ENCODE measurements at regions not wholly inside any gene's neighbourhood (a gene's known extent, or its start where the extent isn't known, plus 50 kb on each side); places are given as distances from the start of the nearest gene placed in this dataset.
"Not testable (repeated sequence)": the region's sequence is repeated elsewhere in the genome, so short reads cannot be mapped to it uniquely, and the experiment has no call there.

DNA sequence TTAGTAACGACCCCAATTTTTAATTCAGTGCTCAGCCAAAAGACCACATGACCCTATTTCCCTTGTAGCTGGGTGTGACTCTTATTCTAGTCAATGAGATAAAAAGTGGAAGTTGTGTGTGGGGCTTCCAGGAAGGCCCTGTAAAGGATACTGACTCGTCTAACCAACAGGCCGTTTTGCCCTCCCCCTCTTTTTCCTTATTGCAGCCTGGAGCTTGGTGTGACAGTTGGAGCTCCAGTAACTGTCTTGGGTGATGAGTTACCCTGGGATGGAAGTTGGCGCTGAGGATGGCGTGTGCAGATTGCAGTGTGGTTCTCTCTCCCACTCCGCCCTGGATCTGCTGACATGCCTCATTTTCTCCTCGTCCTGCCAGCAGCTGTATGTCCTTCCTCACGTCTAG, 209.3 kb upstream of the PROK2 start:
- ATAC-seq (replicated peaks; ENCODE audit: extremely low read depth, poor library complexity, severe bottlenecking) (no peak), DNase-seq (ENCODE audit: low spot score in 2 of 2) (no peak)
- H3K4me1 Mint-ChIP-seq = no peaks in the 10 kb centered on the region
- no peak overlapping the region for H3K27ac Mint-ChIP-seq (ENCODE audit: low read depth)
- H3K9me3 Mint-ChIP-seq = no peaks in the 10 kb centered on the region
- H3K27me3 Mint-ChIP-seq = peaks cover 17% of the 10 kb centered on the region
- H3K4me3 Mint-ChIP-seq = no peak overlapping the region
- no peaks in the 10 kb centered on the region for H3K36me3 Mint-ChIP-seq (ENCODE audit: insufficient read depth)

GRCh38 chr3:71991681-71992080, 206.7 kb upstream of the PROK2 start:
- no peaks in the 10 kb centered on the region for H3K9me3 Mint-ChIP-seq
- no peak overlapping the region for H3K27ac Mint-ChIP-seq (ENCODE audit: low read depth)
- ATAC-seq (replicated peaks; ENCODE audit: extremely low read depth, poor library complexity, severe bottlenecking) (no peak), DNase-seq (ENCODE audit: low spot score in 2 of 2) (no peak)
- H3K36me3 Mint-ChIP-seq (ENCODE audit: insufficient read depth) = no peaks in the 10 kb centered on the region
- H3K27me3 Mint-ChIP-seq = peaks cover 17% of the 10 kb centered on the region
- H3K4me3 Mint-ChIP-seq = no peak overlapping the region
- no peaks in the 10 kb centered on the region for H3K4me1 Mint-ChIP-seq

DNA sequence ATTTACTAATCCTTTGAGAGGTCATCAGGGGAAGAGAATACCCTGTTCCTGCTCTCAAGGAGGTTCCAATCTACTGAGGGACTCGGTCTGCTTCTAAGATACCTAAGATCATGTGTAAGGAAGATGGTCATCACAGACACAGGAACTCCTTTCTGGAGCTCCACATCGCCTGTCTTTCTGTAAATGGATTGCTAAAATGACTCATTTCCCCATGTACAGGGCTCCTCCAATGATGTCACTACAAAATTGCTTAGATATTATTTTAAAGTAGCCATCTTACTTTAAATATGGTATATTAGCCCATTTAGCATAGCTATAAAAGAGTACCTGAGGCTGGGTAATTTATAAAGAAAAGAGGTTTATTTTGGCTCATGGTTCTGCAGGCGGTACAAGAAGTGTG, 206.1 kb upstream of the PROK2 start:
- Mint-ChIP-seq H3K4me1 (no peaks in the 10 kb centered on the region), H3K4me3 (no peak overlapping the region), H3K27ac (ENCODE audit: low read depth) (no peak overlapping the region), H3K9me3 (no peaks in the 10 kb centered on the region), H3K27me3 (peaks cover 17% of the 10 kb centered on the region), H3K36me3 (ENCODE audit: insufficient read depth) (no peaks in the 10 kb centered on the region)
- ATAC-seq (replicated peaks; ENCODE audit: extremely low read depth, poor library complexity, severe bottlenecking) = no peak
- DNase-seq (ENCODE audit: low spot score in 2 of 2) = no peak

DNA sequence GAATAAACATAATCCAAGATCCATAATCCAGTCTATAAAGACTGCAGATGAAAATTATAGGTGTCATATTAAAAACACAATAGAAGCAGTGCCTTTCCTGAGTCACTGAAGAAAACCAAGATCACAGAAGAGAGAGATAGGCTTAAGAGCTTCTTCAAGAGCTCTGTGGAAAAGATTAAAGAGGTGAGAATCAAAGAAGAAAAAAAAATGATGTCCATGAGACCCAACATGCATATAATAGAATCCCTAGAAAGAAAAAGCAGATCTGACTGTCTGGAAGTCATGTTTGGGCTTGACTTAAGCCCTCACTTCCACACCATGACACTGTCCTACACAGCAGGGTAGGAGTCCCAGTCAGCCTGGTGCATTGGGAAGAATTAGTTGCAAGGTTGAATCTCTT, 205.6 kb upstream of the PROK2 start:
- H3K27ac Mint-ChIP-seq (ENCODE audit: low read depth) = no peak overlapping the region
- ATAC-seq (replicated peaks; ENCODE audit: extremely low read depth, poor library complexity, severe bottlenecking) = no peak
- H3K4me1 Mint-ChIP-seq = peaks cover under 1% of the 10 kb centered on the region
- H3K9me3 Mint-ChIP-seq = no peaks in the 10 kb centered on the region
- H3K36me3 Mint-ChIP-seq (ENCODE audit: insufficient read depth) = no peaks in the 10 kb centered on the region
- peaks cover 17% of the 10 kb centered on the region for H3K27me3 Mint-ChIP-seq
- H3K4me3 Mint-ChIP-seq = no peak overlapping the region
- DNase-seq (ENCODE audit: low spot score in 2 of 2) = no peak

GRCh38 chr3:71989165-71989564, 204.2 kb upstream of the PROK2 start:
- no peak for DNase-seq (ENCODE audit: low spot score in 2 of 2)
- Mint-ChIP-seq H3K9me3 (no peaks in the 10 kb centered on the region), H3K27ac (ENCODE audit: low read depth) (no peak overlapping the region), H3K27me3 (peaks cover 10% of the 10 kb centered on the region), H3K4me1 (peaks cover 8% of the 10 kb centered on the region), H3K4me3 (no peak overlapping the region), H3K36me3 (ENCODE audit: insufficient read depth) (no peaks in the 10 kb centered on the region)
- ATAC-seq (replicated peaks; ENCODE audit: extremely low read depth, poor library complexity, severe bottlenecking) = no peak

DNA sequence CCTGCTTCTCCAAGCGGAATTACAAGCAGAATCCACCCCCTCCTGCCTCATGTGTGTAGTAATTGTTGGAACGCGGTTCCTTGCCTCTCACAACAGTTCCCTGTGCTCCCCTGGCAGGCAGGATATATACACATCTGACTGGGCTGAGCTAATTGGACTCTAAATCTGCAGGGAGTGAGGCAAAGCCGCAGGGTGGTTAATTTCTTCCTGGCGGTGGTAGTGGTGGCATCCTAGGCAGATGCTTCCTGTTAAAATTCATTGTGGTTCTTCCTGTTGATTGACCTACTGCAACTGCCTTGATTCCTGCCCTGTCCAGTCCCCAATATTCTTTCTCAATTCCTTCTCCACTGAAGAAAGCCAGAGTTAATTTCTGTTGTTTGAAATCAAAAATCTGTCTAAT, 202.9 kb upstream of the PROK2 start:
- H3K36me3 Mint-ChIP-seq (ENCODE audit: insufficient read depth) = no peaks in the 10 kb centered on the region
- DNase-seq (ENCODE audit: low spot score in 2 of 2) (no peak), ATAC-seq (replicated peaks; ENCODE audit: extremely low read depth, poor library complexity, severe bottlenecking) (no peak)
- peaks cover 8% of the 10 kb centered on the region for H3K4me1 Mint-ChIP-seq
- no peaks in the 10 kb centered on the region for H3K9me3 Mint-ChIP-seq
- H3K27me3 Mint-ChIP-seq = peaks cover 9% of the 10 kb centered on the region
- H3K27ac Mint-ChIP-seq (ENCODE audit: low read depth) = no peak overlapping the region
- H3K4me3 Mint-ChIP-seq = no peak overlapping the region

DNA sequence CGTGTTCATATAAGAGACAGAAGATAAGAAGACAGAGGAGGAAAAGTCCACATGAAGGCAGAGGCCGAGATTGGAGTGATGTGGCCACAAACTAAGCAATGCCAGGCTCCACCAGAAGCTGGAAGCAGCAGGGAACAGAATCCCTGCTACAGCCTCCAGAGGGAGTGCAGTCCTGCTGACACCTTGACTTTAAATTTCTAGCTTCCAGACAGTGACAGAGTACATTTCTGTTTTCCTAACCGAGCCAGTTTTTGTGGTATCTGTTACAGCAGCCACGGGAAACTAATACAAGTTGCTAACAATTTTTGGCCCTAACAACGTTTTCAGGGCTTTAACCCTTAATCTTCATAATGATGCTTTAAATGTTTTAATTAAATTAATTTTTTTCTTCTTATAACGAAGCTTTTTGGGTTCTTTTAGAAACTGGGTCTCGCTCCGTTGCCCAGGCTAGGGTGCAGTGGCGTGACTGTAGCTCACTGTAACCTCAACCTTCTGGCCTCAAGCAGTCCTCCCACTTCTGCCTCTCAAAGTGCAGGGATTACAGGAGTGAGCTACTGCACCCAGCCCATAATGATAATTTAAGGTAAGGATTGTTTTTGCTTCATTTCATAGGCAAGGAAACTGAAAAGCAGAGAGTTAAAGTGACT, 202.3 kb upstream of the PROK2 start:
- no peak overlapping the region for H3K27ac Mint-ChIP-seq (ENCODE audit: low read depth)
- H3K9me3 Mint-ChIP-seq = no peaks in the 10 kb centered on the region
- H3K36me3 Mint-ChIP-seq (ENCODE audit: insufficient read depth) = no peaks in the 10 kb centered on the region
- H3K4me1 Mint-ChIP-seq = peaks cover 8% of the 10 kb centered on the region
- no peak overlapping the region for H3K4me3 Mint-ChIP-seq
- no peak for DNase-seq (ENCODE audit: low spot score in 2 of 2)
- ATAC-seq (replicated peaks; ENCODE audit: extremely low read depth, poor library complexity, severe bottlenecking) = no peak
- peaks cover 9% of the 10 kb centered on the region for H3K27me3 Mint-ChIP-seq

- ATAC-seq (replicated peaks; ENCODE audit: extremely low read depth, poor library complexity, severe bottlenecking) = no peak
- H3K36me3 Mint-ChIP-seq (ENCODE audit: insufficient read depth) = no peaks in the 10 kb centered on the region
- no peak overlapping the region for H3K27ac Mint-ChIP-seq (ENCODE audit: low read depth)
- peaks cover 9% of the 10 kb centered on the region for H3K27me3 Mint-ChIP-seq
- no peak for DNase-seq (ENCODE audit: low spot score in 2 of 2)
- H3K4me3 Mint-ChIP-seq = no peak overlapping the region
- H3K9me3 Mint-ChIP-seq = no peaks in the 10 kb centered on the region
- peaks cover 8% of the 10 kb centered on the region for H3K4me1 Mint-ChIP-seq
These were observed 201.7 kb upstream of the PROK2 start for GRCh38 chr3:71986606-71987005.

DNA sequence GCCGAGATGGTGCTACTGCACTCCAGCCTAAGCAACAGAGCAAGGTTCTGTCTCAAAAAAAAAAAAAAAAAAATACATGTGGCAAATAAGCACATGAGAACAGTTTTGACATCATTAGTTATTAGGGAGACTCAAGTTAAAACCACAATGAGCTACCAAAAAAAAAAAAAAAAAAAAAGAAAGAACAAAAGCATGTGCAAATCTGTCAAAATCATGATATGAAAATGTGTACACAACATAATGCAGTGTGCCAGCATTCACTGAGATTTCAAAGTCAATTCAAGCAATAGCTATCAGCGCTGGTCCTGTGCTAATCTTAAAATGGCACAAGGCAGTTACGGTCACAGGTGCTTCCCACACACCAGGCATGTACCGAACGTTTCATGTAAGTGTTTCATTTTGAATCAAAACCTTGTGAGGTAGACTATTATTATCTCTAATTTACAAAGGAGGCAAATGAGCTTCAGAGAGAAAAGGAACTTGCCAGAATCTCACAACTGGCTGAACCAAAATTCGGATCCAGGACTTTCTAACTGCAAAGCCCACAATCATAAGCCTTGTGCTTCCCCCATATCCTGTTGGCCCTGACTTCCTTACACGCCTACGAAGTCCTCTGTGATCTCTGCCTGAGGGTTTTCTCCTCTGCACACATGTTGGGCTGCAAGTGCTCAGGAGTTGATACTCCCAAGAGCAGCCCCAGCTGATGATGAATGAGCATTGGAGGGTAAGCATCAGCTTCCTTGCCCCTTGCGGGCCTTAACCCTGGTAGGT, 200.1 kb upstream of the PROK2 start:
- ATAC-seq (replicated peaks; ENCODE audit: extremely low read depth, poor library complexity, severe bottlenecking) (peak; percentile 19), DNase-seq (ENCODE audit: low spot score in 2 of 2) (no peak)
- Mint-ChIP-seq H3K4me1 (peaks cover 8% of the 10 kb centered on the region), H3K27me3 (peaks cover 21% of the 10 kb centered on the region), H3K27ac (ENCODE audit: low read depth) (no peak overlapping the region), H3K36me3 (ENCODE audit: insufficient read depth) (no peaks in the 10 kb centered on the region), H3K4me3 (peak overlapping the region; percentile 27), H3K9me3 (no peaks in the 10 kb centered on the region)

DNA sequence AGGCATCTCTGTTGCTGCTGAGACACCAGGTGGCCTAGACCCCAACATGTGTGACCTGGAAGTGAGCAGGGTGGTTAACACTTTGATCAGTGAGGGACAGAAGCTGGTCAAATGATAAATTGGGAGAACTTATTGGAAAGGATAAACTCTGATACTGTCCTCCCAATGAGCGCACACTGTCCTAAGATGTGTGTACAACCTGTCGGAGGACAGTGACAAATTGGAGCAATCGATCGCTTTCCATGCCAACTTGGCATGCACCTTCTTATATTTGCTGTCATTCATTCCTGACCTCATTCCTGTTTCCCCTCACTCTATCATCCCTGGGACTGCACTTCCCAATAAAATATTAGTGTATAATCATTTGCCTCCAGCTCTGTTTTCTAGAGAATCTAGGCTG, 198.7 kb upstream of the PROK2 start:
- Mint-ChIP-seq H3K9me3 (no peaks in the 10 kb centered on the region), H3K36me3 (ENCODE audit: insufficient read depth) (no peaks in the 10 kb centered on the region), H3K27me3 (peaks cover 30% of the 10 kb centered on the region), H3K4me1 (peaks cover 8% of the 10 kb centered on the region), H3K4me3 (no peak overlapping the region), H3K27ac (ENCODE audit: low read depth) (no peak overlapping the region)
- DNase-seq (ENCODE audit: low spot score in 2 of 2) (no peak), ATAC-seq (replicated peaks; ENCODE audit: extremely low read depth, poor library complexity, severe bottlenecking) (no peak)

- peaks cover 17% of the 10 kb centered on the region for H3K4me1 Mint-ChIP-seq
- not testable (repeated sequence) for H3K36me3 Mint-ChIP-seq (ENCODE audit: insufficient read depth); ATAC-seq (replicated peaks; ENCODE audit: extremely low read depth, poor library complexity, severe bottlenecking); H3K4me3 Mint-ChIP-seq; H3K27ac Mint-ChIP-seq (ENCODE audit: low read depth); DNase-seq (ENCODE audit: low spot score in 2 of 2); H3K9me3 Mint-ChIP-seq
- H3K27me3 Mint-ChIP-seq = peaks cover 40% of the 10 kb centered on the region
These were observed 197.7 kb upstream of the PROK2 start for GRCh38 chr3:71982506-71983258.

DNA sequence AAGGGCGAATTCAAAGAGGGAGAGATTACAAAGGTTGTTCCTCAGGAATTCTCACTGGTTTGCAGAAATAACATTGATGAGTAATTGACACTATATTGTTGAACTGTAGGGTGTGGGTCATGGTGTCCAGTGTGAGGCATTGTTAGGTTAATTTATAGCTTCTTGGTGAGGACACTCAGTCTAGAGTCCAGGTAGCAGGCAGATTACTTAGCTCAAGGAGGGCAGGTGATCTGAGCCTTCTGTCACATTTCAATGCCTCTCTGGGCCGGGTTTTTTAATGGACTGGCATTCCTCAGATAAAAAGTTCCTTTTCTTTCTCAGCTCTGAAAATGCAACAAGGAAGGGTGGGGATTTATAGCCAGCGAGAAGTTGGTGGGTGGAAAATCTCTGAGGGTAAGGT, 194.2 kb upstream of the PROK2 start:
- no peaks in the 10 kb centered on the region for H3K9me3 Mint-ChIP-seq
- H3K4me1 Mint-ChIP-seq = peaks cover 9% of the 10 kb centered on the region
- H3K36me3 Mint-ChIP-seq (ENCODE audit: insufficient read depth) = no peaks in the 10 kb centered on the region
- H3K4me3 Mint-ChIP-seq = no peak overlapping the region
- ATAC-seq (replicated peaks; ENCODE audit: extremely low read depth, poor library complexity, severe bottlenecking) (no peak), DNase-seq (ENCODE audit: low spot score in 2 of 2) (no peak)
- peaks cover 53% of the 10 kb centered on the region for H3K27me3 Mint-ChIP-seq
- H3K27ac Mint-ChIP-seq (ENCODE audit: low read depth) = no peak overlapping the region

Data from central memory CD8-positive, alpha-beta T cell (primary cell).